ENCODE measurements at regions not wholly inside any gene's neighbourhood (a gene's known extent, or its start where the extent isn't known, plus 50 kb on each side); places are given as distances from the start of the nearest gene placed in this dataset.

- no peak for DNase-seq (ENCODE audit: low read depth)
- TF ChIP-seq CTCF (IDR thresholded peaks at IDR 0.05; ENCODE audit: low read depth, low read length, missing control alignments) = no peak
- no peak overlapping the region for H3K4me3 ChIP-seq (ENCODE audit: low read depth, low read length)
- in situ Hi-C loops (cut with HindIII; ENCODE audit: low sequenced_read_pairs) = no loop called here
Observed at GRCh38 chr16:9308356-9308801, 216.9 kb downstream of the HAPSTR1 start.

GRCh38 chr16:9308850-9309249, 217.4 kb downstream of the HAPSTR1 start:
- in situ Hi-C loops (cut with HindIII; ENCODE audit: low sequenced_read_pairs) = no loop called here

GRCh38 chr16:9309844-9310243, 218.4 kb downstream of the HAPSTR1 start:
- no peak for DNase-seq (ENCODE audit: low read depth)
- in situ Hi-C loops (cut with HindIII; ENCODE audit: low sequenced_read_pairs) = no loop called here
- H3K4me3 ChIP-seq (ENCODE audit: low read depth, low read length) = no peak overlapping the region
- no peak for TF ChIP-seq CTCF (IDR thresholded peaks at IDR 0.05; ENCODE audit: low read depth, low read length, missing control alignments)

More at GRCh38 chr16:9308850-9309249, 217.4 kb downstream of the HAPSTR1 start:
- no peak for DNase-seq (ENCODE audit: low read depth)
- no peak for TF ChIP-seq CTCF (IDR thresholded peaks at IDR 0.05; ENCODE audit: low read depth, low read length, missing control alignments)
- H3K4me3 ChIP-seq (ENCODE audit: low read depth, low read length) = no peak overlapping the region

GRCh38 chr16:9311303-9311954, 220.0 kb downstream of the HAPSTR1 start:
- H3K4me3 ChIP-seq (ENCODE audit: low read depth, low read length) = no peak overlapping the region
- in situ Hi-C loops (cut with HindIII; ENCODE audit: low sequenced_read_pairs) = no loop called here
- DNase-seq (ENCODE audit: low read depth) = no peak
- no peak for TF ChIP-seq CTCF (IDR thresholded peaks at IDR 0.05; ENCODE audit: low read depth, low read length, missing control alignments)

- no peak for TF ChIP-seq CTCF (IDR thresholded peaks at IDR 0.05; ENCODE audit: low read depth, low read length, missing control alignments)
- no peak for DNase-seq (ENCODE audit: low read depth)
- in situ Hi-C loops (cut with HindIII; ENCODE audit: low sequenced_read_pairs) = no loop called here
- H3K4me3 ChIP-seq (ENCODE audit: low read depth, low read length) = no peak overlapping the region
Observed at GRCh38 chr16:9316008-9316407, 224.6 kb downstream of the HAPSTR1 start.

- TF ChIP-seq CTCF (IDR thresholded peaks at IDR 0.05; ENCODE audit: low read depth, low read length, missing control alignments) = no peak
Observed at GRCh38 chr16:9316615-9317014, 225.2 kb downstream of the HAPSTR1 start.

More at GRCh38 chr16:9316615-9317014, 225.2 kb downstream of the HAPSTR1 start:
- H3K4me3 ChIP-seq (ENCODE audit: low read depth, low read length) = no peak overlapping the region
- DNase-seq (ENCODE audit: low read depth) = no peak
- in situ Hi-C loops (cut with HindIII; ENCODE audit: low sequenced_read_pairs) = no loop called here

Data from astrocyte of the cerebellum (primary cell).